Upper lobe of right lung (tissue), 1 donor: ENCODE measurements at regions not wholly inside any gene's neighbourhood (a gene's known extent, or its start where the extent isn't known, plus 50 kb on each side); places are given as distances from the start of the nearest gene placed in this dataset.

Source experiments
- ATAC-seq: fragments of 200-7000 bp; cut with Tn5 transposase; one replicate; pipeline ENCODE4 v1.9.1; 2020; ENCODE audit warnings: mild to moderate bottlenecking, moderate library complexity
- DNase-seq: peaks from one replicate; pipeline ENCODE4 v3.0.0-alpha.2; 2020
- H3K27ac ChIP-seq: fragments of 200-600 bp; one replicate; pipeline ENCODE4 v1.8.0; 2022
- H3K27me3 ChIP-seq: fragments of 200-600 bp; one replicate; pipeline ENCODE4 v1.8.0; 2022; ENCODE audit warnings: mild to moderate bottlenecking
- H3K36me3 ChIP-seq: fragments of 200-600 bp; one replicate; pipeline ENCODE4 v1.8.0; 2022
- H3K4me1 ChIP-seq: fragments of 200-600 bp; one replicate; pipeline ENCODE4 v1.8.0; 2022
- H3K4me3 ChIP-seq: fragments of 200-600 bp; one replicate; pipeline ENCODE4 v1.8.0; 2022; ENCODE audit warnings: mild to moderate bottlenecking
- H3K9me3 ChIP-seq: fragments of 200-600 bp; one replicate; pipeline ENCODE4 v1.8.0; 2022
- intact Hi-C: fragments of 100-400 bp; cut with DNase I; formaldehyde crosslinking; loops from one replicate; pipeline ENCODE4 v1.11.0; 2022
- TF ChIP-seq, protein P1 (sequence below): fragments of 200-600 bp; IDR thresholded peaks from one replicate; pipeline ENCODE4 v1.8.0; 2022; ENCODE audit warnings: antibody characterized with exemption
- donor health status: DM: no; HTN: yes; CAD: no; lungs with severe emphysema.

DNA sequence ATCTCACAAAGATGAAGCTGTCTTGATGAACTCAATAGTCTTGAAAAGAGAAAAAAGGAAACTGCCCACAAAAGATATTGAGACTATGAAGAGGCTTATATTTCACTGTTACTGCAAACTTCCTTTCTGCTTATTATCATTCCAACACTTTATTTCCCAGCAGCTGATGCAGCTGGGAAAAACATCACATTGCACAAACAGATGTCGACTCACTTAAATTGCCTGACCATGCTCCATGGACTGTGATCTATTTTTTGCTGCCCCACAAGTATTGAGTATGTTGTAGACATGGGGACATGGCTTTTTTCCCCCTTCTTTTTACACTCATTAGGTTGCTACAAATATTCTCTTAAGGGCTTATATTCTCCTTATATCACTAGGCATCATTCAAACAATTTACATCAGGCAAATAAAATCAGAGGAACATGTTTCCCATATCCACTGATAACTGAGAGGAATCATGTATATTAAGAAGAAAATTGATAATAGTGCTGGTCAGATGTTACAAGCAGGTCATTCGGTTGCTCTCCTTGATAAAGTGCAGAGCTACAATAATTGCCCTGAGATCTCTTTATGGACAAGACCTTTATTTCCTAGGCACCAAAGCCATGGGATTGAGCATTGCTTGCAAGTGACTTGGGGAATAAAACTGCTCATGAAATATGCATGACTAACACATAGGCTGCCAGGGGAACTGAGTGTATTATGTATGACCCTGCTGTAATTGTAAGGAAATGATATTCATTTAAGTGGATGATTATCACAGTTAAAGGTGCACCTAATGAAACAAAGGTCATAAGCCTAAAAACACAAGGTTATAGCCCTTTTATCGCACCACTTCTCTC, 509.9 kb downstream of the ZNF608 start:
- DNase-seq (no peak), ATAC-seq (no peak)
- H3K9me3 ChIP-seq, result no peaks in the 10 kb centered on the region
- intact Hi-C loops, result no loop called here
- TF ChIP-seq, protein P1, sequence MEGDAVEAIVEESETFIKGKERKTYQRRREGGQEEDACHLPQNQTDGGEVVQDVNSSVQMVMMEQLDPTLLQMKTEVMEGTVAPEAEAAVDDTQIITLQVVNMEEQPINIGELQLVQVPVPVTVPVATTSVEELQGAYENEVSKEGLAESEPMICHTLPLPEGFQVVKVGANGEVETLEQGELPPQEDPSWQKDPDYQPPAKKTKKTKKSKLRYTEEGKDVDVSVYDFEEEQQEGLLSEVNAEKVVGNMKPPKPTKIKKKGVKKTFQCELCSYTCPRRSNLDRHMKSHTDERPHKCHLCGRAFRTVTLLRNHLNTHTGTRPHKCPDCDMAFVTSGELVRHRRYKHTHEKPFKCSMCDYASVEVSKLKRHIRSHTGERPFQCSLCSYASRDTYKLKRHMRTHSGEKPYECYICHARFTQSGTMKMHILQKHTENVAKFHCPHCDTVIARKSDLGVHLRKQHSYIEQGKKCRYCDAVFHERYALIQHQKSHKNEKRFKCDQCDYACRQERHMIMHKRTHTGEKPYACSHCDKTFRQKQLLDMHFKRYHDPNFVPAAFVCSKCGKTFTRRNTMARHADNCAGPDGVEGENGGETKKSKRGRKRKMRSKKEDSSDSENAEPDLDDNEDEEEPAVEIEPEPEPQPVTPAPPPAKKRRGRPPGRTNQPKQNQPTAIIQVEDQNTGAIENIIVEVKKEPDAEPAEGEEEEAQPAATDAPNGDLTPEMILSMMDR, result no peak
- H3K4me1 ChIP-seq, result no peaks in the 10 kb centered on the region
- H3K4me3 ChIP-seq, result no peak overlapping the region
- no peaks in the 10 kb centered on the region for H3K36me3 ChIP-seq
- no peaks in the 10 kb centered on the region for H3K27me3 ChIP-seq
- no peak overlapping the region for H3K27ac ChIP-seq

DNA sequence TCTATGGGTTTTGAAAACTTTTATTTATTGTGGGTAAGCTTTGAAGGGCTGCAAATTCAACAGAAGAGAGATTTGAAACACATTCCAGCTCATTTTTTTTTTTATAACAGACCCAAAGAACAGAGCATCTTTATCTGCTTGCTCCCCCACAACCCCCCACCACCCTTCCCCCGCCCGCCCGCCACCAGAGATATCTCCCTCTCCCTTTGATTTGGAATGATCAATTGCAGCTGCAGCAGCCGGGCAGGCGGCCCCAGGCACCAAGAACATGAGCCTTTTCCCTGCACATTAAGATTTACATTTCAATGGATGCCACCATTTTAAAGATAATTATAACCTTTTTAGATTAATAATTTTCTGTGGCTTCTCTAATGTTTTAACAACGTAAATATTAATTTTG, 510.9 kb downstream of the ZNF608 start:
- ATAC-seq (no peak), DNase-seq (no peak)
- Histone ChIP-seq H3K36me3 (no peaks in the 10 kb centered on the region), H3K27me3 (no peaks in the 10 kb centered on the region), H3K9me3 (no peaks in the 10 kb centered on the region), H3K4me1 (no peaks in the 10 kb centered on the region), H3K27ac (no peak overlapping the region), H3K4me3 (no peak overlapping the region)
- intact Hi-C loops, result no loop called here
- TF ChIP-seq, protein P1, result no peak

DNA sequence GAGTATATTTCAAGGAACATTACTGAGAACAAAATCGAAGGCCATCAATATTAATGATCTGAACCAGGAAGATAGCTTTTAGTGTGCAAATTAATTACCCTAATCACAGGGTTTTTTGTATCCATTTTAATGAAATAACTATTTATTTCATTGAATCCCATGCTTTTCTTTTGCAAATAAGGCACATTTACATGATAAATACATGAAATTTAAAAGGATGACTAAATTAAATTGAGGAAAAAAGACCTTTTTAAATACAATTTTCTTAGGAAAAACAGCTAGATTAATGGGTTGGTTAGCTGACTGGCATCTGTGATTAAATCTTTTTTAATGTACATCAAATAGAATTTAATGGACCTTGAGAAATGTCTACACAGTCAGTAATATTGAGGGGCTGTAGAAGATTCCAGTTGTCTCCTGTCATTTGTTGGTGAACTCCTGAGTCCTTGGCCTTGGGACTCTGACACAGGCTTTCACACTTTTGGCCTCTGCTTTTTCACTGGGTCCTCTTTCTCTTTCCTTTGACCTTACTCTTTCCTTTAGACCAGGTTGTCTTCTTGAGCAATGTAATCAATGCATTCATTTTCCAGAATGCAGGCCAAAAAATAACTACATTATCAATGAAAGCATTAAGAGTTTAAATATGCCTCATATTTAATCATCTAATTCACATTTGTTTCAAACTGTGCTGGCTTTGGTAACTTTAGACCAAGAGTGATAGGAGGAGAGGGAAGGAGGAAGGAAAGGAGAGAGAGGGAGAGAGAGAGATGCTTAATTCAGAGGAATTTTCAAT, 511.5 kb downstream of the ZNF608 start:
- Histone ChIP-seq H3K36me3 (no peaks in the 10 kb centered on the region), H3K4me3 (no peak overlapping the region), H3K4me1 (no peaks in the 10 kb centered on the region), H3K27me3 (no peaks in the 10 kb centered on the region), H3K27ac (no peak overlapping the region), H3K9me3 (no peaks in the 10 kb centered on the region)
- DNase-seq, result no peak
- TF ChIP-seq, protein P1, result no peak
- no peak for ATAC-seq
- intact Hi-C loops, result no loop called here

DNA sequence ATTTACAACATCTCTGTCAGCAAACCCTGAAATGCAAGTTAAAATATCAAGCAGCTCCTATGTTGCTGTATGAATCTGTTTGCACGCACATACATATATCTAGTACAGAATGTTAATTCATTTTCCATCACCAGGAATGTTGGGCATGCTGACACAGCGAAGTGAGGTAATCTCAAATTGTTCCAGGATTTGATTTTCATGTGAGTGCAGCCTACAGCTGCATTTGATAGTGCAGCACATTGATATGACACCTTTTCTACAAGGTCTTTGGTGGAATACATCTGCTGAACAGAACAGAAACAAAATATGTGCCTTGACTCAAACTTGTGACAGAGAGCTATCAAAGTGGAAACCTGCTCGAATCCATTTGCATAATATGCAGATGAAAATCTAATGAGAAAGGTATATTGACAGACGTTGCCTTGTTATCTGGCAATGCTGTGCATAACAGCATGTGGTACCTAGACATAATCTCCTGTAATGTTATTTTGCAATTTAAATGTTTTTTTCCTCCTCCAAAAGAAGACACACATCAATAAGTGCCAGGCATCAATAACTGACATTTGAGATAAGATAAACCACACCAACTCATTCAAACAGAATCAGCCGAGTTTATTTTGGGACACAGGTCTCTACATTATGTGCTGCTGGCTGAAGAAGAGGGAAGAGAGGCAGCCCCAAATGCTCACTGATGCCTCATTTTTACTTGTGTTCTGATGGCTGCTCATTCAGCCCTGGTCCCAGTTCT, 512.2 kb downstream of the ZNF608 start:
- Histone ChIP-seq H3K27ac (no peak overlapping the region), H3K36me3 (no peaks in the 10 kb centered on the region), H3K9me3 (no peaks in the 10 kb centered on the region), H3K4me3 (no peak overlapping the region), H3K4me1 (no peaks in the 10 kb centered on the region), H3K27me3 (no peaks in the 10 kb centered on the region)
- TF ChIP-seq, protein P1, result no peak
- intact Hi-C loops, result no loop called here
- no peak for ATAC-seq
- DNase-seq, result no peak

DNA sequence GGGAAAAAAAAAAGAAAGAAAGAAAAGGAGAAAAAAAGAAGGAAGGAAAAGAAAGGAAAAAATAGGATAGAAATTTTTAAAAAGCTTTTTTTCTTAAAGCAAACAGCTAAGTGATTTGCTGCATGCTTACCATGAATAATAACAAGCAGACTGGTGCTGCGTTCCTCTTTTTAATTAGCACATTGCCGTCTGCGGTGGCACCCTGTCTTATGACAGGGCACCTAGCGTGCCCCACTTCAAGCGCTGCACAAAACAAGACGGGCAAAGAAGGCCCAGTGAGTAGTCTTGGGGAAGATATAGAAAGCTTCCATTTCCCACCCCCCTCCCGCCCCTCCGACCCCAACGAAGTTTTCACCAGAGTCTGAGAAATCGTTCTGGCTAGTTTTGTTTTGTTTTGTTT, 513.9 kb downstream of the ZNF608 start:
- Histone ChIP-seq H3K36me3 (no peaks in the 10 kb centered on the region), H3K4me1 (no peaks in the 10 kb centered on the region), H3K9me3 (no peaks in the 10 kb centered on the region), H3K27me3 (no peaks in the 10 kb centered on the region), H3K4me3 (no peak overlapping the region), H3K27ac (no peak overlapping the region)
- TF ChIP-seq, protein P1, result no peak
- no peak for DNase-seq
- intact Hi-C loops, result no loop called here
- no peak for ATAC-seq
